ENCODE measurements at regions not wholly inside any gene's neighbourhood (a gene's known extent, or its start where the extent isn't known, plus 50 kb on each side); places are given as distances from the start of the nearest gene placed in this dataset.

DNA sequence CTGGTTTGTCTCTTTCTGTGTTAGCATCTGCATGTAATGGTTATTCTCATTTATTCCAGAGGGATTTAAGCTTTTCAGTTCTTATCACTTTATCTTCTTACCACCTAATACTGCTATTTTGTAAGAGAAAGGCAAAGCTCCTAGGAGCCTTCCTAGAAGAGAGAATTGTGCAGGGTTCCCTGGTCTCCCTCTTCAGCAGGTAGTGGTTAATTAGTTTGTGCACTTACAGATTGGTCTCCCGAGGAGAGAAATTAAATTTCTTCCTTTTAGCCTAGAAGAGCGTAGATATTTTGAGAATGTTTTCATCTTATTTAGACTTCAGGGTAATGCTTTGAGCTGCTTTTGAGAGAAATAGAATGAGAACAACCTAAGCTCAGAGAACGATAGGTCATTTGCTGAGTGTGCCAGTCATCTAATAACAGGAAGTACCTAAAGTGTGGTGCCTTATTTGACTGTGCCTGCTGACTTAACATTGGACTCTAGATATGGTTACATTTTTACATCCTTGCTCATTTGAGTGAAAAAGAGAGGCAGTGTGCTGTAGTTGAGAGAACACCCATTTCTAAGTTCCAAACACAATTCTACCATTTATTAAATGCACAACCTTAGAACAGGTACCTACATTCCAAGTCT, 651.4 kb downstream of the STK39 start:
- TF ChIP-seq, protein P1, sequence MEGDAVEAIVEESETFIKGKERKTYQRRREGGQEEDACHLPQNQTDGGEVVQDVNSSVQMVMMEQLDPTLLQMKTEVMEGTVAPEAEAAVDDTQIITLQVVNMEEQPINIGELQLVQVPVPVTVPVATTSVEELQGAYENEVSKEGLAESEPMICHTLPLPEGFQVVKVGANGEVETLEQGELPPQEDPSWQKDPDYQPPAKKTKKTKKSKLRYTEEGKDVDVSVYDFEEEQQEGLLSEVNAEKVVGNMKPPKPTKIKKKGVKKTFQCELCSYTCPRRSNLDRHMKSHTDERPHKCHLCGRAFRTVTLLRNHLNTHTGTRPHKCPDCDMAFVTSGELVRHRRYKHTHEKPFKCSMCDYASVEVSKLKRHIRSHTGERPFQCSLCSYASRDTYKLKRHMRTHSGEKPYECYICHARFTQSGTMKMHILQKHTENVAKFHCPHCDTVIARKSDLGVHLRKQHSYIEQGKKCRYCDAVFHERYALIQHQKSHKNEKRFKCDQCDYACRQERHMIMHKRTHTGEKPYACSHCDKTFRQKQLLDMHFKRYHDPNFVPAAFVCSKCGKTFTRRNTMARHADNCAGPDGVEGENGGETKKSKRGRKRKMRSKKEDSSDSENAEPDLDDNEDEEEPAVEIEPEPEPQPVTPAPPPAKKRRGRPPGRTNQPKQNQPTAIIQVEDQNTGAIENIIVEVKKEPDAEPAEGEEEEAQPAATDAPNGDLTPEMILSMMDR (IDR thresholded peaks at IDR 0.05 in 8 of 11, conservative IDR thresholded peaks at IDR 0.05 in 3 of 11) = no peak
- TF ChIP-seq POLR2A (IDR thresholded peaks at IDR 0.05) (no peak), POLR2AphosphoS5 (IDR thresholded peaks at IDR 0.05) (no peak)
